Glomerular endothelial cell (primary cell): ENCODE measurements at regions not wholly inside any gene's neighbourhood (a gene's known extent, or its start where the extent isn't known, plus 50 kb on each side); places are given as distances from the start of the nearest gene placed in this dataset.
A peak's percentile ranks its signal among the peaks of the same experiment; 100 is the strongest.
"Not testable (repeated sequence)": the region's sequence is repeated elsewhere in the genome, so short reads cannot be mapped to it uniquely, and the experiment has no call there.

ENCODE experiments used
- DNase-seq: peaks from one replicate; pipeline ENCODE4 v3.0.0-alpha.2; 2011; ENCODE audit warnings: low read depth, low spot score; ENCODE audit errors: extremely low read depth

DNA sequence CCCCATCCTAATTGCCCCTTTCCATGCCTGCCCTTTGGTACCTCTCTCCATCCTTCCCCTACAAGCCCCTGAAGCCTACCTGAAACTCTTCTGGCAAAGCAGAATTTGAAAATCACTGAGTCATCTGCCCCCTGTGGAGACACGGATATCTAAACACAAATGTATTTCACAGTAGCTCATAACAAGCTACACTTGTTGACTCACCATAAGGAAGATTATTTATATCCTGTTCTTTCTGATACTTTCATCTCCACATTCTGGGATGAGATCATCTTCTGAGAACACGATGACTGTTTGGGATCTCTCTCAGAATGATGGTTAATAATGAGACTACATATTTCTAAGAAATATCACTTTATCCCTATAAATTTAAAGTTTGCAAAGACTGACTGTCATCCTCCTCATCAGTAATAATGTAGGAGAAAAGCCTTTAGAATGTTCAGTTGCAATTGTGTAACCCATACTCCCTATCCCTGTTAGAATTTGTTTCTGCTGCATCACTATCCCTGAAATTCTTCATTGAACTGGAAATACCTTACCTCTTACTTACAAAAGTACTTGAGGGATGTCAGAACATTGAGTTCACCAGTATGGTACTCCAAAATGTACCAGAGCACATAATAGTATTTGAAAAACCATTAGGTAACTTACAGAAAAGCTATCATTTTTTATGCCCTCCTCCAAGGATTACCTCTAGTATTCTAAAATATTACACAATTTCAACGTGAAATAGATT lies 116.1 kb upstream of the IL12A start:
- DNase-seq = peak; percentile 58

DNA sequence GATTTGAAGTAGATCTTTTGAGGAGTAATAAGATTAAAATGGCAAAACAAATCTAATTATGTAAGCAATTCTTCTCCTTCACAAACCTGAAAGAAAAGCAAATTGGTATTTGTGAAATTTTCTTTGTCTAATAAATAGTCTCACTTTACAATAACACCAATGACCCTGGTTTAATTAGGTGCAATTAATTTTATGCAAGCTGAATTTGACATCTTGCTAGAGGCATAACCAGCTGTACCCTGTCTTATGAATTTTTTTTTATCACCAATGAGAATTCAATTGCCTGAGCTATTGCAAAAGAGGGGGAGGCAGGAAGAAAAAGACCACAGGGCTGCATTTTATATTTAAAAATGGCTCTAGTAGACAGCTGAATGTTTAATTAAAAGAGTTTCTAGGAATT lies 113.5 kb upstream of the IL12A start:
- no peak for DNase-seq

DNA sequence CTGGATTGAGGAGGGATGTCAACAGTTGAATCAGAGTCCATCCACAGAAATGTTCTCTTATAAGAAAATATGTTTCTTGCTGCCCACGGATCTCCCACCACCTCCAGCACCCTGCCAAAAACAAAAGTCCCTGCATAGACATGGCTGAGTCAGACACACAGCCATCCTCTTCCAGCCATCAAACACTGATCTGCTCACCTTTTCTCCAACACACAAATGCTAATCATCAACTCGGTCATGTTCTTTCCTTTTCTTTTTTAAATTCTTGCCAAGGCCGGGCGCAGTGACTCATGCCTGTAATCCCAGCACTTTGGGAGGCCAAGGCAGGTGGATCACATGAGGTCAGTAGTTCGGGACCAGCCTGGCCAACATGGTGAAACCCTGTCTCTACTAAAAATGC lies 110.7 kb upstream of the IL12A start:
- no peak for DNase-seq

DNA sequence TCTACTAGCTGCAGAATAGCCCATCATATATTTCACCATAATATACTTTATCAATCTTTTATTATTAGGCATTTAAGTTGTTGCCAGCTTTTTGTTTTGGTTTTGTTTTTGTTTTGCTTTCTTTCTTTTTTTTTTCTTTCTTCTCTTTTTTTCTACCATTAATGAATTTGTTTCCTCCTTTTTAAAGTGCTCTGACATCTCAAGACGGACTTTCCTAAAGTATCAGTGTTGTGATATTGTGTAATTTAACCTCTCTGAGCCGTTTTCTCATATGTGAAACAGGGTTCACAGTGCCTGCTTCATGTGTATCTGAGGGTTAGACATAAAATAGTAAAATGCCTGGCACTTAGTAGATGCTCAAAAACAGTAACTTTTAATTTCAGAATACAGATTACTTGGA lies 109.5 kb upstream of the IL12A start:
- no peak for DNase-seq

DNA sequence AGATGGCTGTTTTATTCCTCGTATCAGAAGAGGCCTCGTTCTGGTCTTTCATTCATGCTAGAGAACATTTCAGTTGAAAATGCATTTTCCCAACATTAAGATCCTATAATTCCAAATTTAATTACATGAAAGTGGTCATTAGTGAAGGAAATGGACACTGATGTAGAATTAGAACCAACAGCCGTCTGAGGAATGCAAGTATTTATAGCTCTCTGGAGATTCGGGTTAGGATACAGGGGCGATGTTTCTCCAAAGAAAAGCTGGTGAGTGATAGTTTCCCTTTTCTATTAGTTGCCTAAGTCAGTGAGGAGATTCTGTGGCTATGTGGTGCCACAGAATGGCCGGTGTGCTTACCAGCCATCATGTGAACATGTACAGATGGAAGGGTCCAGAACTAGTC lies 109.0 kb upstream of the IL12A start:
- no peak for DNase-seq

DNA sequence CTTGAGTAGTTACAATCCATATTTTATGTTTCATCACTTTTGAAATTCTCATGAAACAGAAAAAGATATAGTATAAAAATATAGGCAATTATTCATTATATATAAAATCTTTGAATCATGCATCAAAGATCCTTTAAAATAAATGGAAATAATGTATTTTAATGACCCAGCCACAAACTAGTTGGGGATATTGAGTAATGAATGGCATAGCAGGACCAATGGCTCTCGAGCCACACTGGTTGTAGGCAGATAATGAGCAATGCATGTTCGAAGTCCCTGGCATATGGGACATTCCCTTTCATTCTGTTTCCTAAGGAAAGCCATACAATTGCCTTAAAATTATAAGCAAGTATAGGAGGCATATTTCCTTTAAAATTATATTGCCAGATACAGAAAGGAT lies 107.4 kb upstream of the IL12A start:
- DNase-seq = no peak

DNA sequence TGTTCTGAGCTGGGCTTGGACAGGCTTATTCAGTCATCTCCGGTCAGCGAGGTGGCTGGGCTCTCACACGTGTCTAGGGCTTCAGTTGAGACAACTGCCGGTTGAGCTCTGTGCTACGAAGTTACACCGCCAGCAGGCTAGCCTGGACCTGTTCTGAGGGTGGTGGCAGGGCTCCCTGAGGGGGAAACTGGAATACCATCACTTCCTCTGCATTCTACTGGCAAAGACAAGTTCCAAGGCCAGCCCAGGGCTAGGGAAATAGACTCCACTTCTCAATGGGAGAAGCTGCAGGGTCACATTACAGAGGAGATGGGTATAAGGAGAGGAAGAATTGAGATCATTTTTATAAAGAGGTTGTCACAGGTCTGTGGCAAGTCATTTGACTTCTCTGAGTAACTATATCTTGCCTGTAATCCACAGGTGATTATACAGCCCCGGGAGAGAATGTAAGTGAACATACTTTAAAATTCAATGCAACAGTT lies 106.8 kb upstream of the IL12A start:
- DNase-seq = peak; percentile 74

DNA sequence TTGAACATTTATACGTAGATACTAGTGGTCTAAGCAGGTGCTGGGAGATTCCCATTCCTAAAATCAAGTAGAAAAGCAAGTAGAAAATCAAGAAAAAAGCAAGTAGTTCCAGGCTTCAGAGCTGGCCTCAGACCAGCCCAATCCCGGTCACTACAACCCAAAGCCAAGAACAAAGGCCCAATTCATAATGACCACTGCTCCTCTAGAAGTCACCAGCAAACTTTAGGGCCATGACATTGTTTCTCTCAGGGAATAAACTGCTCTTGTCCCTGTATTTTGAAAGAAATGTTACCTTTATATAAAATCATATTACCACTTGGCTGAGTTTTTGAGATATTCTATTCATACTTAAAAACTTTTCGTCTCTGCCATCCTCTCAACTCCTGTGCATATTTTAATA lies 106.3 kb upstream of the IL12A start:
- no peak for DNase-seq

DNA sequence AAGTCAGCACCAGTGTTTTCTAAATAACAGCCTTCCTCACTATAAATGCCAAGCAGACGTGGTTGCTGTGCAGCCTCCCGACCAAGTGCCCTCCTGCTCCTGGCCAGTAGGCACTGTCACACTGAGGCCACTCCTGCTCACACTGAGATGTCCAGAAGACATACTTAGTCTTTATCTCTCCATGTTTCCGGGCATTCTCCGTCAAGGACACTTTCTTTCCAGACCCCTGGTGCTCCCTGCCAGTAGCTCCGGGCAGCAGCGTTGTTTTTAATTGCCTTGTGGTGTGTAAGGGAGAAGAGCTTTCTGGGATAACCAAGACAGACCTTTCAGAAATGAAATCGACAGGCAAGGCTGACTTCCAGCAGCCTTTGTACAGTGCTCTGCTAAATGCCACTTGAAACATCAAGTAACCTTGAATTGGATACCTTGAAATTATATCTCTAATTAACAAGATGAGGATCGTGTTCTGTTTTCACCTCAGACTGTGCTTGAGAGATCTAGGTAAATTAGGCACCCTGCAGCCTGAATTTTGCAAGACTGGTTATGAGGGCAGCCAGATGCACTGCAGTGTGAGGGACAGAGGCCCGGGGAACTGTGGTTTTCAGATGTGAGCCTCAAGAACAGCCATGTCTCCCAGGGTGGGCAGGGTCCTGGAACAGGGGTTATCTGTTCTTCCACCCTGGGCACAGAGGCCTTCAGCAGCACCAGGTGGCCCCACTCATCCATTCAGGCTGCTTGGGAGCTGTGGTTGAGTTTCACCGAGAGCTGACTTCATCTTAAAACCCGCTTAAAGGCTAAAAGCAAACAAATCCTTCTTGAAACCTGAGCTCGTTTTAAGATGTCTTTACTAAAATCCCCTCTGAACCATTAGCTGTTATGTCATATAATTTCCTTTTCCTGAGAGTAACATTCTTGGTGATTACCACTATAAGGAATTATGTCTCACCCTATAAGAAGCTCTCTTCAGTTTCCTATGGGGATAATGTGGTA lies 105.5 kb upstream of the IL12A start:
- no peak for DNase-seq

DNA sequence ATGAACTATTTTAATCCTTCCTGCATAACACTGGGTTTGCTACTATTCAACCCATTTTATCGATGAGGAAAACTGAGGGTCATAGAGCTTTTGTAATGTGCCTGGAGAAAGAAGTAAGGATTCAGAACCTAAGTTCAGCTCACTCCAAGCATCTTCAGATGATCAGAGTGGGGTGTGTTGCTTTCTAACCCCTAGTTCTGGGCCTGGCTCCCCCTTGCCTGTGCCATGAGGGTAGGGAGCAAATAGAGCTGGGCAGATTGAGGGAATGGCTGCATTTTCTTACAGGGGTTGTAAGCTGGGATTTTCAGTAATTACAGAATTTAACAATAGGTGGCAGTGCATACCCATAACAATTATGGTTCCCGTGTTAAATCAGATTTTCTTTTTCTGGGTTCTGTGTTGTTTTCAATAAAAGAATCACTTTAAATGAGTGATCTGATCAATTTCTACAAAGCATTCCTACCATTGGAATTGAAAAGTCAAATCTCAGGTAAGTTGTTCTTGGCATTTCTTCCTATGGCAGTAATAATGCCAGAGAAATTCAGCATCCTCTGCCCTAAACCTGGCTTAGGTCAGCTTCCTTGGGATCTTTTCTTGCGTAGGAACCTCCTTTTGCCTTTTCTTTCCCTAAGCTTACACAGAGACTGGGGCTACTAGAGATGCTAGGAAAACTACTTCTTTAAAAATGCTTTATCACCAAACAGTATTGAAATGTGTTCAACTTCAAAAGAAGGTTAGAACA lies 103.8 kb upstream of the IL12A start:
- no peak for DNase-seq

DNA sequence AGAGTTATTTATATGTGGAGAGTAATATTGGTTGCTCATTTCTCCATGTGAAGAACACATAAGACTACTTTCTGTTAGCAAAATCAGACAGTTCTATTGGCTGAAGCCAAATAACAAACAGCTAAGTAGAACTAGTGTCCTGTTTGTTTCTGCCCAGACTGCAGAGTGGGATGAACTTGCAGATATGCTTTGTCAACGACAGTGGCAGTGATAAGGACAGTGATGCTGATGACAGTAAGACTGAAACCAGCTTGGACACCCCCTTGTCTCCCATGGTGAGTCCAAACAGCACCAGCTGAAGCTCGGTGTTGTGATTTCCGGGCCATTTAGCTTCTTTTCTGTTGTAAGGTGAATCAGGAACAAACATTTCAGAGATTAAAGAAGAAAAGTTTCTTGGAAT lies 102.6 kb upstream of the IL12A start:
- no peak for DNase-seq

DNA sequence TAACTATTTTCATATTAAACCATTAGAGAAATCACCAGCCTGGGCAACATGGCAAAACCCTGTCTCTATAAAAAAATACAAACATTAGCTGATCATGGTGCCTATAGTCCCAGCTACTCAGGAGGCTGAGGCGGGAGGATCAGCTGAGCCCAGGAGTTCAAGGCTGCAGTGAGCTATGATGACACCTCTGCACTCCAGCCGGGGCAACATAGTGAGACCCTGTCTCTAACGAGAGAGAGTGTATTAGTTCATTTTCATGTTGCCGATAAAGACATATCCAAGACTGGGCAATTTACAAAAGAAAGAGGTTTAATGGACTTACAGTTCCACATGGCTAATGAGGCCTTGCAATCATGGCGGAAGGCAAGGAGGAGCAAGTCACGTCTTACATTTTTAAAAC lies 102.1 kb upstream of the IL12A start:
- not testable (repeated sequence) for DNase-seq

DNA sequence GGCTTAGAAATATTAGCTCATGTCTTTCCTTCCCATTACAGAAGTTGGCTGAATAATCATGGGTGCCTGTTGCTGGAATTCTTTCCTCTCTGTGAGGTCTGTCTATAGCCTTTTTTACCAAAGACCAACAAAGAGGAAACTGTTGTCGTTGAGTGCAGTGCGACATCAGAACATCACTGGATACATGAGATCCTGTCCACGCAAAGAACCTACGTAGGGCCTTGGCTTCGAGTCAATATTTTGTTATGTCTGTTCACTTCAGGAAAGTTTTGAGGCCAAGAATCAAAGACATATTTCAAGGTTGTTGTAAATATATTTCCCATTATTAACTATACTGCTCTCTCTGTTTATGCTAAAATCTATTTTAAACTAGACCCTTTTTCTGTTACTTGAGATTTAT lies 101.5 kb upstream of the IL12A start:
- no peak for DNase-seq

DNA sequence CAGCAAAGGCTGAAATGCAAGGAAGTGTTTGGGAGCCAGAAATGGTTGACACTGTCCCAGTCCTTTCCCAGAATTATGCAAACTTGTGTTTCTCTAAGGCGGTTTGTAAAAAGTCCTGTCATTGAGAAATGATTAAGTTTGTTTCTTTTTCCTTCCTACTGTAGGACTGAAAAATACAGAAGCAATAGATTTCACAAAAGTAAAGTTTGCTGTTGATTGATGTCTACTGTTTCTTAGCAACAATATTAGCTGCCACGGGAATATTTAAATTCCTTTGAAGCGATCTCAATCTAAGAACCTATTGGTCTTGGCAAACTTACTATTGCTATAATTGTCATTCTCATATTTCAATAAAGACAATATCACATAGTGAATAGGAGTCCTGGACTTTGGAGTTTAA lies 100.7 kb upstream of the IL12A start:
- DNase-seq = no peak

DNA sequence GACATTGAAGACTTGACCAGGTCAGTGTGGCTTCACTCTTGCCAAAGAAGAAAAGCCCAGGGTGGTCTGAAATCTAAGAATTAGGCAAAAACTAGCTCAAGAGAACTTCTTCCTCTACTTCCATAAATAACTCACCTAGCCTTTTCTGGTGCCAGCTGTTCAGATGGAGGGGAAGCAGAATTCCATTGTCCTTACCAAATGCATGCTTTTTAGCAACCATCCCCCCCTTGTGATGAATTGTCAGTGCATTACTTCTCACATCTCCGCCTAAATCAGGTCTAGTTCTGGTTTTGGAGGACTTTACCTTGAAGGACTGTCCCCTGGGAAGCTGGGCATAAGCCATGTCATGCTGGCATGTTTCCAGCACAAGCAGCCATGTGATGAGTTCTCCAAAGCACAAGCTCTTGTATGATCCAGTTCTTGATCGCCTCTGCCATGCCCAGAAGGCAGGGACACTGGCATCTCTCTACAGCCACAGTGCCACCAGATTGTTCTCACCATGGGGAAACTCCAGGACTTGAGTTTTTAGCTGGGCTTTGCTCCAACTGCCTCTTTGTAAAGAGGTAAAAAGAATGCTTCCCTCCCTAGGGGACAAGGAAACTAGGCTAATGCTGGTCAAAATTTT lies 96.4 kb upstream of the IL12A start:
- DNase-seq = no peak

DNA sequence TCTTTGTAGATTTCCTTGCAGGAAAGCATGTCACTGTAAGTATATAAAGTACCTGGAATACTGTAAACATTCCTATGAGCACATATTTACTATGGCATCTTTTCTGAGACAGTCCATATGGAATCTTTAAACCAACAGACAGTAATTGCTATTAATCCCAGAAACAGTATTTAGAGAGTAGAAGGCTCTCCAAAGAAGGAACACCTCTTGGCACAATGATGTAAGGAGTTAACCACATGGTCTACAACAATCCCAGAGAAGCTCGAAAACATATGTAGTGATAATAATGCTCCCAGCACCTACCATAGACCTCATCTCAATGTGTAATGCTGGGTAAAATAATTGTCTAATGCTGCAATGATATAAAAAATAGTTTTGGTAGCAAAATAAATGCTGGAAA lies 95.8 kb upstream of the IL12A start:
- no peak for DNase-seq

DNA sequence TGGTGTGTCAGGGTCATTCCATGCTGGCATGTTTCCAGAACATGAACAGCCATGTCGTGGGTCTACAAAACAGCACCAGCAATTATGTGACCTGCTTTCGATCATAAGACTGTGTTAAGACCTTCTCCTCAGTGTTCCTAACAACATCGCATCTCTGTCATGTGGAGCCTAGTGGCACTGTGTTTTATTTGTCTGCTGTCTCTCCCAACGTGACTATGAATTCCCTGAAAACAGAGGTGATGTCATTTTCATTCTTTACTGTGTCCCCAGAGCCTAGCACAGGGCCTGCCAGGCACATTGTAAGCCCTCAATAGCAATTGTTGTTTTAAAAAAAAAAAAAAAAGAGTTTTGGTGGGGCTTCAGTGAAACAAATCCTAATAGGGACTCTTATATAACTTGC lies 94.2 kb upstream of the IL12A start:
- DNase-seq = no peak

DNA sequence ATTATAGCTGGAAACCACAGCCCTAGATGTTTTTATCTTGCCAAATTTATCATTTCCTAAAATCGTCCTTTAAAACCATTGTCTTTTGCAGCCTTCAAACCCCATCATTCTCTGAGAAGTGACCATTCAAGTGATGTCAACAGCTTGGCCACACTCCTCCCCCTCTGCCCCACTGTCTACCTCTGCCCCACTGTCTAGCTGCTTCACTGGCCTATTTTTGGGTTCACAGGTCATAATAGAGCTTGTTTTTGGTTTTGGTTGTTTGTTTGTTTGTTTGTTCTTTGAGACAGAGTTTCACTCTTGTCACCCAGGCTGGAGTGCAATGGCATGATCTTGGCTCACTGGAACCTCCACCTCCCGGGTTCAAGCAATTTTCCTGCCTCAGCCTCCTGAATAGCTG lies 93.2 kb upstream of the IL12A start:
- DNase-seq = no peak

DNA sequence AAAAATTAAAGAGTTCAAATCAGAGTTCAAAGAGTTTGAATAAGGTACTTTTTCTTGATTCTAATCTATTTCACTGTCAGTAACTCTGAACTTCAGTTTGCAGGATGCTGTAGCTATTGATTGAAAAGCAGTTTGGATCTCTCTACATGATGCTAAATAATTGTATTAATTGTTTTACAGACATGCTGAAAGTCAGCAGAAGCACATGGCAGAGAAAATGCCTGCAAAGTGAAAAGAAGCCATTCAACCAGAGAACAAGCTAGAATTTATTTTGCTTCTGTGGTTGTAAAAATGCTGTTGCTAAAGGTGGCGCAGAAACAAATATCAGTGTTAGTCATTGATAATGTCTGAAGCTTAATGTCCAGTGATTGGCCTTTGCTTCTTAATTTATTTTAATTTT lies 92.1 kb upstream of the IL12A start:
- DNase-seq = no peak

DNA sequence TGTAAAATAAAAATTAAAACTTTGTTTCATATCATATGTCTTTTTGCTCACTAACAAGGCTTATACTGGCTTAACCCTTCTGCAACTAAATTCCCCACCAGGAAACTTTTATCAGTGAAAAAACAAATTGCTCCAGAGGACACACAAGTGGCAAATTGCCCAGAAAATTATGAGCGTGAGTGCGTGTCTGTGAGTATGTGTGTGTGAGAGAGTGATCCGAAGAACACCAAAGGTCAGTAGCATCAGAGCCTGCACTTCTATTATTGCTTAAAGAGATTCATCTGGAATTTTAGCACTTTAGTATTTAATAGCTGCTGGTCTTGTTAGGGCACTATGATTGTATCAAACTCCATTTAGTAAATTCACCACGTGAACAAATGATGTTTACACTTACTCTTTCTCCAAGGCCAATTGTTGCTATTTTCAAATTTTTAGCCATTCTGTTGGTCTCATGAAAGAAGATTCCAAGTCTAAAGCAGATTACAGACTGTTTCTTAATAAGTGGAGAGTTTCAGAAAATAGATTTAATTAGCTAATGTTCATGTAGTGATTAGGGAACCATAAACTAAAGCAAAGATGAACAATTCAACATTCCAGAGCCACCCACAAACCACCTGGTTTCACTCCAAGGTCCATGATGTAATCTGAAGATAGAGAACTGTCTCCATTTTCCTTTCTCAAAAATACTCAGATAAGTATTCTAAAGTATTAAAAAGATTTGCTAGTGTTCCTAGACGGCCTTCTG lies 91.1 kb upstream of the IL12A start:
- DNase-seq = no peak
